Loucy (cell line): ENCODE measurements at regions not wholly inside any gene's neighbourhood (a gene's known extent, or its start where the extent isn't known, plus 50 kb on each side); places are given as distances from the start of the nearest gene placed in this dataset.

Experiments
- H2AFZ ChIP-seq: fragments of 200-600 bp; sonication (generic); 2 replicates; pipeline ENCODE4 v1.6.0; 2016; ENCODE audit warnings: antibody characterized with exemption, mild to moderate bottlenecking, low read length, moderate library complexity
- H3F3A ChIP-seq: fragments of 200-600 bp; 2 replicates; pipeline ENCODE4 v1.6.0; 2016; ENCODE audit warnings: antibody characterized with exemption, low read depth, mild to moderate bottlenecking
- H3K27me3 ChIP-seq: fragments of 200-600 bp; sonication (generic); 2 replicates; pipeline ENCODE4 v1.6.1; 2014; ENCODE audit warnings: low read length, mild to moderate bottlenecking; ENCODE audit not compliant: insufficient read depth, poor library complexity, severe bottlenecking
- H3K36me3 ChIP-seq: fragments of 200-600 bp; sonication (generic); 2 replicates; pipeline ENCODE4 v1.6.1; 2016; ENCODE audit warnings: low read length; ENCODE audit not compliant: insufficient read depth
- H3K4me1 ChIP-seq: fragments of 200-600 bp; sonication (generic); 2 replicates; pipeline ENCODE4 v1.5.1; 2014; ENCODE audit warnings: low read length, mild to moderate bottlenecking; ENCODE audit not compliant: insufficient read depth, poor library complexity, severe bottlenecking
- H3K4me2 ChIP-seq: fragments of 200-600 bp; sonication (generic); 2 replicates; pipeline ENCODE4 v1.6.0; 2014; ENCODE audit warnings: antibody characterized with exemption, low read length, low read depth, mild to moderate bottlenecking; ENCODE audit not compliant: poor library complexity, severe bottlenecking
- H3K4me3 ChIP-seq: fragments of 200-600 bp; sonication (generic); 2 replicates; pipeline ENCODE4 v1.5.1; 2014; ENCODE audit warnings: low read length, mild to moderate bottlenecking, mixed read lengths; ENCODE audit not compliant: poor library complexity, severe bottlenecking
- H3K79me2 ChIP-seq: fragments of 200-600 bp; sonication (generic); 2 replicates; pipeline ENCODE4 v1.6.1; 2014; ENCODE audit warnings: low read length; ENCODE audit not compliant: insufficient read depth
- H3K9ac ChIP-seq: fragments of 200-600 bp; sonication (generic); 2 replicates; pipeline ENCODE4 v1.6.0; 2014; ENCODE audit warnings: mild to moderate bottlenecking, low read depth, low read length, moderate library complexity; ENCODE audit not compliant: poor library complexity, severe bottlenecking
- H3K9me2 ChIP-seq: fragments of 200-600 bp; sonication (generic); replicated peaks from 2 replicates; pipeline ENCODE4 v1.6.1; 2016; ENCODE audit warnings: low read depth, low read length, mixed read lengths
- H3K9me3 ChIP-seq: fragments of 200-600 bp; sonication (generic); 2 replicates; pipeline ENCODE4 v1.6.1; 2014; ENCODE audit warnings: mild to moderate bottlenecking, antibody characterized with exemption, low read length, low read depth; ENCODE audit not compliant: insufficient read depth
- H4K20me1 ChIP-seq: fragments of 200-600 bp; sonication (generic); 2 replicates; pipeline ENCODE4 v1.6.0; 2014; ENCODE audit warnings: antibody characterized with exemption, low read length, mild to moderate bottlenecking; ENCODE audit not compliant: insufficient read depth, poor library complexity, severe bottlenecking
- EZH2phosphoT487 ChIP-seq: fragments of 200-600 bp; IDR thresholded peaks from 2 replicates; pipeline ENCODE4 v1.6.1; 2018; ENCODE audit warnings: antibody characterized with exemption, mild to moderate bottlenecking, moderate library complexity, borderline replicate concordance
- TF ChIP-seq, protein P1 (sequence below): fragments of 200-600 bp; sonication (generic); conservative IDR thresholded peaks from 2 replicates; pipeline ENCODE4 v1.5.1; 2014; ENCODE audit warnings: mild to moderate bottlenecking, antibody characterized with exemption, low read length

GRCh38 chr3:73120710-73121109, 59.3 kb downstream of the EBLN2 start:
- Histone ChIP-seq H3K4me2 (no peak overlapping the region), H3F3A (no peaks in the 10 kb centered on the region), H3K9me2 (no peaks in the 10 kb centered on the region), H2AFZ (no peak overlapping the region), H3K4me1 (peaks cover 8% of the 10 kb centered on the region), H3K9ac (no peak overlapping the region), H3K36me3 (no peaks in the 10 kb centered on the region), H4K20me1 (no peaks in the 10 kb centered on the region), H3K9me3 (no peaks in the 10 kb centered on the region), H3K79me2 (no peaks in the 10 kb centered on the region), H3K4me3 (no peak overlapping the region), H3K27me3 (peaks cover 91% of the 10 kb centered on the region)
- TF ChIP-seq EZH2phosphoT487: no peak
- TF ChIP-seq, protein P1, sequence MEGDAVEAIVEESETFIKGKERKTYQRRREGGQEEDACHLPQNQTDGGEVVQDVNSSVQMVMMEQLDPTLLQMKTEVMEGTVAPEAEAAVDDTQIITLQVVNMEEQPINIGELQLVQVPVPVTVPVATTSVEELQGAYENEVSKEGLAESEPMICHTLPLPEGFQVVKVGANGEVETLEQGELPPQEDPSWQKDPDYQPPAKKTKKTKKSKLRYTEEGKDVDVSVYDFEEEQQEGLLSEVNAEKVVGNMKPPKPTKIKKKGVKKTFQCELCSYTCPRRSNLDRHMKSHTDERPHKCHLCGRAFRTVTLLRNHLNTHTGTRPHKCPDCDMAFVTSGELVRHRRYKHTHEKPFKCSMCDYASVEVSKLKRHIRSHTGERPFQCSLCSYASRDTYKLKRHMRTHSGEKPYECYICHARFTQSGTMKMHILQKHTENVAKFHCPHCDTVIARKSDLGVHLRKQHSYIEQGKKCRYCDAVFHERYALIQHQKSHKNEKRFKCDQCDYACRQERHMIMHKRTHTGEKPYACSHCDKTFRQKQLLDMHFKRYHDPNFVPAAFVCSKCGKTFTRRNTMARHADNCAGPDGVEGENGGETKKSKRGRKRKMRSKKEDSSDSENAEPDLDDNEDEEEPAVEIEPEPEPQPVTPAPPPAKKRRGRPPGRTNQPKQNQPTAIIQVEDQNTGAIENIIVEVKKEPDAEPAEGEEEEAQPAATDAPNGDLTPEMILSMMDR: no peak

DNA sequence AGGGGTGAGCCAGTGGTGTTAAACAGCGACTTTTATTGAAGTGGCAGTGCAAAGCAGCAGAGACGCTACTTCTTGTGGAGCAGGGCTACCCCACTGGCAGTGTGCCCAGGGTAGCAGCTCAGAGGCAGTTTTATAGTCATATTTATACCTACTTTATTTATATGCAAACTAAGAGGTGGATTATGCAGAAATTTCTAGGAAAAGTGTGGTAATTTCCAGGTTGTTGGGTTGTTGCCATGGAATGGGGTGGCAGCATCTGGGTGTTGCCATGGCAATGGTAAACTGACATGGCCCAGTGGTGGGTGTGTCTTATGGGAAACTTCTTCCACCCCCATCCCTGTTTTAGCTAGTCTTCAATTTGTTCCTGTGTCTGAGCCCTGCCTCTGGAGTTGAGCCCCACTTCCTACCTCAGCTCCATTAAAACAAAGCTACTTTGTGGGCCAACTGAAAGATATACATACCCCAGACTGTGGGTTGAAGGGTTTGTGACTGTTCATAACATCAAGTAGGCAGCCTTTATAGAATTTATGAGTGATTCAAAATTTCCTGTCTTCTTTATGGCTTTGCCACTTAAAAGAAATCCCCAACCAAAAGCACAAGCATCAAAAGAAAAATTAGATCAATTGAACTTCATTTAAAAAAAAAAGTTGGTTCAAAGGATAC, 60.3 kb downstream of the EBLN2 start:
- Histone ChIP-seq H3K79me2 (no peaks in the 10 kb centered on the region), H3K27me3 (peaks cover 91% of the 10 kb centered on the region), H3K36me3 (no peaks in the 10 kb centered on the region), H3F3A (no peaks in the 10 kb centered on the region), H4K20me1 (no peaks in the 10 kb centered on the region), H3K4me1 (peaks cover 8% of the 10 kb centered on the region), H3K4me2 (peak overlapping the region; percentile 38), H3K9me3 (no peaks in the 10 kb centered on the region), H3K9ac (no peak overlapping the region), H3K9me2 (no peaks in the 10 kb centered on the region), H3K4me3 (no peak overlapping the region), H2AFZ (no peak overlapping the region)
- TF ChIP-seq EZH2phosphoT487: peak; percentile 18; the same call in 1 of the 2 replicates
- TF ChIP-seq, protein P1: no peak

DNA sequence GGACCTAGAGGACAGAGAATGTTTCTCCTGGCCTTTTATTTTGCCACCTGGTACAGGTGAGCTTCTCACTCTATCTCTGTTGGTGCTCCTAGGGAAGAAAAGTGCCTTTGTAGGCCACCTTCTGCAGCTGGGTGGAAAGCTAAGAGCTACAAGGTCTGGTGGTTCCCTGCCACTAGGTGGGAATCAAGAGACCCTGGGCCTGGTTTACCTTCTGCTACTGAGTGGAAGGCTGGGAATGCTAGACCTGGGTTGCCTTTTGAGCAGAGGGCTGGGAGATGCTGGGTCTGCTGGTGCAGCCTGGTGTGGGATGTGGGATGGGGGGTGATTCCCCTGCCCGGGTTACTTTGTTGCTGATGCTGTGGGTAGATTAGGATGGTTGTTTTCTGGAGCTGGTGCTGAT, 72.6 kb downstream of the EBLN2 start:
- no peaks in the 10 kb centered on the region for H3K36me3 ChIP-seq
- H3K9ac ChIP-seq: no peak overlapping the region
- H3K9me3 ChIP-seq: no peaks in the 10 kb centered on the region
- H3K4me1 ChIP-seq: no peaks in the 10 kb centered on the region
- no peaks in the 10 kb centered on the region for H3K79me2 ChIP-seq
- H3K4me2 ChIP-seq: no peak overlapping the region
- peaks cover 50% of the 10 kb centered on the region for H3K27me3 ChIP-seq
- H3K4me3 ChIP-seq: no peak overlapping the region
- no peaks in the 10 kb centered on the region for H4K20me1 ChIP-seq
- no peak for TF ChIP-seq EZH2phosphoT487
- TF ChIP-seq, protein P1: no peak
- no peaks in the 10 kb centered on the region for H3F3A ChIP-seq
- no peak overlapping the region for H2AFZ ChIP-seq
- H3K9me2 ChIP-seq: no peaks in the 10 kb centered on the region
